ENCODE measurements at regions not wholly inside any gene's neighbourhood (a gene's known extent, or its start where the extent isn't known, plus 50 kb on each side); places are given as distances from the start of the nearest gene placed in this dataset.

- TF ChIP-seq CTCF (conservative IDR thresholded peaks at IDR 0.05; ENCODE audit: low read length) (no peak), EZH2phosphoT487 (IDR thresholded peaks at IDR 0.05; ENCODE audit: borderline replicate concordance) (no peak)
These were observed 55.6 kb upstream of the PPARA start for GRCh38 chr22:46094676-46095075.
